ENCODE measurements at regions not wholly inside any gene's neighbourhood (a gene's known extent, or its start where the extent isn't known, plus 50 kb on each side); places are given as distances from the start of the nearest gene placed in this dataset.

- no peak overlapping the region for H3K4me3 ChIP-seq
- no peak overlapping the region for H2AFZ ChIP-seq
- Mint-ChIP-seq H3K27me3 (ENCODE audit: insufficient read depth, low read depth, poor library complexity) (no peaks in the 10 kb centered on the region), H3K4me1 (no peaks in the 10 kb centered on the region), H3K4me3 (no peak overlapping the region), H3K27ac (no peak overlapping the region), H3K9me3 (peaks cover 9% of the 10 kb centered on the region; the same call in 2 of the 3 replicates), H3K36me3 (ENCODE audit: low read depth) (peaks cover 2% of the 10 kb centered on the region; the same call in 1 of the 3 replicates)
- H3K4me1 ChIP-seq (ENCODE audit: insufficient read depth), result no peaks in the 10 kb centered on the region
- H3K27me3 ChIP-seq (ENCODE audit: insufficient read depth), result no peaks in the 10 kb centered on the region
- H3K27ac ChIP-seq (ENCODE audit: low read depth), result no peak overlapping the region
- no peak for ATAC-seq
- no peak overlapping the region for H3K4me2 ChIP-seq
- H3K9me2 ChIP-seq (ENCODE audit: insufficient read depth), result peaks cover 13% of the 10 kb centered on the region
- TF ChIP-seq ZNF462 (CRISPR knock-in tag; IDR thresholded peaks at IDR 0.05) (no peak), EZH2phosphoT487 (IDR thresholded peaks at IDR 0.05; ENCODE audit: unreplicated experiment) (no peak), REST (IDR thresholded peaks at IDR 0.05; ENCODE audit: unreplicated experiment) (no peak), JUNB (IDR thresholded peaks at IDR 0.05; ENCODE audit: unreplicated experiment) (no peak), ZNF114 (CRISPR knock-in tag; IDR thresholded peaks at IDR 0.05) (no peak), ETS1 (IDR thresholded peaks at IDR 0.05) (no peak), EZH2 (IDR thresholded peaks at IDR 0.05; ENCODE audit: low read depth, unreplicated experiment) (no peak), STAT1 (IDR thresholded peaks at IDR 0.05; ENCODE audit: unreplicated experiment) (no peak), POLR2AphosphoS5 (IDR thresholded peaks at IDR 0.05; ENCODE audit: low read depth) (no peak), NANOG (IDR thresholded peaks at IDR 0.05; ENCODE audit: borderline replicate concordance) (no peak)
- DNase-seq (ENCODE audit: low spot score), result no peak
- no peaks in the 10 kb centered on the region for H3K36me3 ChIP-seq (ENCODE audit: insufficient read depth)
- no peaks in the 10 kb centered on the region for H3K79me2 ChIP-seq (replicated peaks; ENCODE audit: insufficient read depth)
- no peaks in the 10 kb centered on the region for H3F3A ChIP-seq (replicated peaks; ENCODE audit: low read depth)
- no peaks in the 10 kb centered on the region for H4K20me1 ChIP-seq (replicated peaks; ENCODE audit: insufficient read depth)
These were observed 472.5 kb downstream of the ARHGEF28 start for GRCh38 chr5:74098456-74098855.

Data from GM23338 (cell line).